ENCODE measurements at regions not wholly inside any gene's neighbourhood (a gene's known extent, or its start where the extent isn't known, plus 50 kb on each side); places are given as distances from the start of the nearest gene placed in this dataset.

- TF ChIP-seq CTCF (IDR thresholded peaks at IDR 0.05; ENCODE audit: poor library complexity, severe bottlenecking) (no peak), EZH2 (IDR thresholded peaks at IDR 0.05; ENCODE audit: borderline replicate concordance, insufficient read depth, low read length, poor library complexity, severe bottlenecking) (no peak)
Observed at GRCh38 chr2:136247204-136247950, 129.4 kb upstream of the CXCR4 start.

All from neural cell (in vitro differentiated cells).